ENCODE measurements at regions not wholly inside any gene's neighbourhood (a gene's known extent, or its start where the extent isn't known, plus 50 kb on each side); places are given as distances from the start of the nearest gene placed in this dataset.

GRCh38 chr1:96340686-96341085 is 380.9 kb upstream of the PTBP2 start:
- H3K4me3 ChIP-seq (replicated peaks; ENCODE audit: insufficient read depth, low read length), result no peak overlapping the region
- DNase-seq (ENCODE audit: low read depth in 1 of 2, low spot score in 1 of 2), result no peak
- TF ChIP-seq, protein P1, sequence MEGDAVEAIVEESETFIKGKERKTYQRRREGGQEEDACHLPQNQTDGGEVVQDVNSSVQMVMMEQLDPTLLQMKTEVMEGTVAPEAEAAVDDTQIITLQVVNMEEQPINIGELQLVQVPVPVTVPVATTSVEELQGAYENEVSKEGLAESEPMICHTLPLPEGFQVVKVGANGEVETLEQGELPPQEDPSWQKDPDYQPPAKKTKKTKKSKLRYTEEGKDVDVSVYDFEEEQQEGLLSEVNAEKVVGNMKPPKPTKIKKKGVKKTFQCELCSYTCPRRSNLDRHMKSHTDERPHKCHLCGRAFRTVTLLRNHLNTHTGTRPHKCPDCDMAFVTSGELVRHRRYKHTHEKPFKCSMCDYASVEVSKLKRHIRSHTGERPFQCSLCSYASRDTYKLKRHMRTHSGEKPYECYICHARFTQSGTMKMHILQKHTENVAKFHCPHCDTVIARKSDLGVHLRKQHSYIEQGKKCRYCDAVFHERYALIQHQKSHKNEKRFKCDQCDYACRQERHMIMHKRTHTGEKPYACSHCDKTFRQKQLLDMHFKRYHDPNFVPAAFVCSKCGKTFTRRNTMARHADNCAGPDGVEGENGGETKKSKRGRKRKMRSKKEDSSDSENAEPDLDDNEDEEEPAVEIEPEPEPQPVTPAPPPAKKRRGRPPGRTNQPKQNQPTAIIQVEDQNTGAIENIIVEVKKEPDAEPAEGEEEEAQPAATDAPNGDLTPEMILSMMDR (IDR thresholded peaks at IDR 0.05; ENCODE audit: insufficient read depth, low read length), result no peak
- TF ChIP-seq, protein P2, sequence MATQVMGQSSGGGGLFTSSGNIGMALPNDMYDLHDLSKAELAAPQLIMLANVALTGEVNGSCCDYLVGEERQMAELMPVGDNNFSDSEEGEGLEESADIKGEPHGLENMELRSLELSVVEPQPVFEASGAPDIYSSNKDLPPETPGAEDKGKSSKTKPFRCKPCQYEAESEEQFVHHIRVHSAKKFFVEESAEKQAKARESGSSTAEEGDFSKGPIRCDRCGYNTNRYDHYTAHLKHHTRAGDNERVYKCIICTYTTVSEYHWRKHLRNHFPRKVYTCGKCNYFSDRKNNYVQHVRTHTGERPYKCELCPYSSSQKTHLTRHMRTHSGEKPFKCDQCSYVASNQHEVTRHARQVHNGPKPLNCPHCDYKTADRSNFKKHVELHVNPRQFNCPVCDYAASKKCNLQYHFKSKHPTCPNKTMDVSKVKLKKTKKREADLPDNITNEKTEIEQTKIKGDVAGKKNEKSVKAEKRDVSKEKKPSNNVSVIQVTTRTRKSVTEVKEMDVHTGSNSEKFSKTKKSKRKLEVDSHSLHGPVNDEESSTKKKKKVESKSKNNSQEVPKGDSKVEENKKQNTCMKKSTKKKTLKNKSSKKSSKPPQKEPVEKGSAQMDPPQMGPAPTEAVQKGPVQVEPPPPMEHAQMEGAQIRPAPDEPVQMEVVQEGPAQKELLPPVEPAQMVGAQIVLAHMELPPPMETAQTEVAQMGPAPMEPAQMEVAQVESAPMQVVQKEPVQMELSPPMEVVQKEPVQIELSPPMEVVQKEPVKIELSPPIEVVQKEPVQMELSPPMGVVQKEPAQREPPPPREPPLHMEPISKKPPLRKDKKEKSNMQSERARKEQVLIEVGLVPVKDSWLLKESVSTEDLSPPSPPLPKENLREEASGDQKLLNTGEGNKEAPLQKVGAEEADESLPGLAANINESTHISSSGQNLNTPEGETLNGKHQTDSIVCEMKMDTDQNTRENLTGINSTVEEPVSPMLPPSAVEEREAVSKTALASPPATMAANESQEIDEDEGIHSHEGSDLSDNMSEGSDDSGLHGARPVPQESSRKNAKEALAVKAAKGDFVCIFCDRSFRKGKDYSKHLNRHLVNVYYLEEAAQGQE (IDR thresholded peaks at IDR 0.05; ENCODE audit: insufficient replicate concordance, low read depth), result no peak
- TF ChIP-seq SPI1 (IDR thresholded peaks at IDR 0.05; ENCODE audit: borderline replicate concordance, low read depth) (no peak), GABPA (IDR thresholded peaks at IDR 0.05; ENCODE audit: low read depth) (no peak), POLR2AphosphoS5 (IDR thresholded peaks at IDR 0.05; ENCODE audit: low read depth) (no peak)
- H3K27me3 ChIP-seq (ENCODE audit: insufficient read depth, poor library complexity, severe bottlenecking), result no peaks in the 10 kb centered on the region
- no peak overlapping the region for H3K27ac ChIP-seq (replicated peaks)

DNA sequence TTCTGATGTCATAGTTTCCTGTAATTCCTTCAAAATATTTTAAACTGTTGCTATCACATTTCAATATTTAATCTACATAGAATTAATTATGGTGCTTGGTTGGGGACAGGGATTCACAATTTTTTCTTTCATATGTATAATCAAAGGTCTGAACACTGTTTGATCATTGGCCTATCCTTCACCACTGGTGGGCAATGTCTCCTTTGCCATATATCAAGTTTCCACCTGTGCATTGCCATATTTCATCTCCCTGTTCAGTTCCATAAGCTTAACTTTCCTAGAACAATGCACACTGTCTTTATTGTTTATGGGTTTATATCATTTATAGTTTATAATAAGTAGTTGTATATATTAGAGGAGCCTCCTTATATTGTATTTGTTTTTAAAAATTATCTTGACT is 374.9 kb upstream of the PTBP2 start:
- DNase-seq (ENCODE audit: low read depth in 1 of 2, low spot score in 1 of 2), result no peak
- TF ChIP-seq SPI1 (IDR thresholded peaks at IDR 0.05; ENCODE audit: borderline replicate concordance, low read depth) (no peak), GABPA (IDR thresholded peaks at IDR 0.05; ENCODE audit: low read depth) (no peak), POLR2AphosphoS5 (IDR thresholded peaks at IDR 0.05; ENCODE audit: low read depth) (no peak)
- TF ChIP-seq, protein P1 (IDR thresholded peaks at IDR 0.05; ENCODE audit: insufficient read depth, low read length), result no peak
- TF ChIP-seq, protein P2 (IDR thresholded peaks at IDR 0.05; ENCODE audit: insufficient replicate concordance, low read depth), result no peak
- no peak overlapping the region for H3K27ac ChIP-seq (replicated peaks)
- H3K27me3 ChIP-seq (ENCODE audit: insufficient read depth, poor library complexity, severe bottlenecking), result no peaks in the 10 kb centered on the region
- H3K4me3 ChIP-seq (replicated peaks; ENCODE audit: insufficient read depth, low read length), result no peak overlapping the region

DNA sequence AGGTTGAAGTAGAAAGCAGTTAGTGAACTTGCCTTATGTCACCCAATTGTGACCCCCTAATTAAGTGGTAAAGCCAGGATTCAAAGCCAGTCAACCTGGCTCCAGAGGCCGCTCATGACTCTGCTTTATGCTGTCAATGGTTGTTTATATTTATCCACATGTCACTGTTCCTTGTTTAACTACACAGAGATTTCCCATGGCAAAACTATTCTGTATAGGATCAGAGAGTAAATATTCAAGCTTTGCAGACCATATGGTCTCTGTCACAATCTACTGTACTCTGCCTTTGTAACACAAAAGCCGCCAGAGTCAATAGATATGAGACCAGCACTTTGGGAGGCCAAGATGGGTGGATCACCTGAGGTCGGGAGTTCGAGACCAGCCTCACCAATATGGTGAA is 371.7 kb upstream of the PTBP2 start:
- DNase-seq (ENCODE audit: low read depth in 1 of 2, low spot score in 1 of 2), result no peak
- H3K4me3 ChIP-seq (replicated peaks; ENCODE audit: insufficient read depth, low read length), result no peak overlapping the region
- no peak for TF ChIP-seq GABPA (IDR thresholded peaks at IDR 0.05; ENCODE audit: low read depth)
- no peak for TF ChIP-seq SPI1 (IDR thresholded peaks at IDR 0.05; ENCODE audit: borderline replicate concordance, low read depth)
- TF ChIP-seq, protein P1 (IDR thresholded peaks at IDR 0.05; ENCODE audit: insufficient read depth, low read length), result no peak
- TF ChIP-seq, protein P2 (IDR thresholded peaks at IDR 0.05; ENCODE audit: insufficient replicate concordance, low read depth), result no peak
- TF ChIP-seq POLR2AphosphoS5 (IDR thresholded peaks at IDR 0.05; ENCODE audit: low read depth), result no peak
- no peaks in the 10 kb centered on the region for H3K27me3 ChIP-seq (ENCODE audit: insufficient read depth, poor library complexity, severe bottlenecking)
- no peak overlapping the region for H3K27ac ChIP-seq (replicated peaks)
